A549 (cell line): ENCODE measurements at regions not wholly inside any gene's neighbourhood (a gene's known extent, or its start where the extent isn't known, plus 50 kb on each side); places are given as distances from the start of the nearest gene placed in this dataset.

Experiments used
- ATAC-seq, 2 experiments: fragments of 200-7000 bp in 1 of 2; fragments of >200 bp in 1 of 2; cut with Nextera tagmentation in 1 of 2; cut with Tn5 transposase in 1 of 2; 3 replicates each; pipeline versions ENCODE4 v1.8.0 to v1.9.1; 2018 to 2020; ENCODE audit warnings: mild to moderate bottlenecking in 1 of 2, moderate library complexity in 1 of 2
- CTCF ChIA-PET: fragments of 300-600 bp; sonication (Branson Sonifier 250); formaldehyde crosslinking; extraction: SDS; loops from one replicate; lab custom pipeline; 2021; ENCODE audit warnings: antibody characterized with exemption, inconsistent platforms; lab: Yijun Ruan, JAX
- POLR2A ChIA-PET: fragments of 350-600 bp; formaldehyde crosslinking; extraction: SDS; loops from one replicate; lab custom pipeline; 2021; ENCODE audit warnings: antibody characterized with exemption, inconsistent platforms; lab: Yijun Ruan, JAX
- DNase-seq, 2 experiments: peaks; one replicate each; pipeline versions ENCODE4 v3.0.0 to v3.0.0-alpha.2; 2011 to 2016; ENCODE audit warnings: low read depth in 1 of 2, low spot score in 1 of 2
- FAIRE-seq: peaks from 2 replicates; lab custom pipeline; 2011; peaks lifted over from hg19 to GRCh38; lab: Jason Lieb, UNC
- H3K27ac ChIP-seq, 2 experiments: fragments of >200 bp; sonication (Bioruptor Twin); formaldehyde crosslinking; 3 replicates each; pipeline ENCODE4 v1.5.1; 2016 to 2017
- H3K4me1 ChIP-seq: fragments of >200 bp; sonication (Bioruptor Twin); formaldehyde crosslinking; 3 replicates; pipeline ENCODE4 v1.6.1; 2016
- H3K4me2 ChIP-seq: fragments of >200 bp; sonication (Bioruptor Twin); formaldehyde crosslinking; 3 replicates; pipeline ENCODE4 v1.6.1; 2016
- H3K4me3 ChIP-seq: fragments of >200 bp; sonication (Bioruptor Twin); formaldehyde crosslinking; 3 replicates; pipeline ENCODE4 v1.5.1; 2016
- H3K9me3 ChIP-seq: fragments of >200 bp; sonication (Bioruptor Twin); formaldehyde crosslinking; 3 replicates; pipeline ENCODE4 v1.6.1; 2016
- BCL3 ChIP-seq: fragments of >200 bp; sonication (Bioruptor Twin); formaldehyde crosslinking; IDR thresholded peaks from 3 replicates; pipeline ENCODE4 v1.6.1; 2016
- CBX2 ChIP-seq: fragments of 200-600 bp; sonication (generic); IDR thresholded peaks from 2 replicates; pipeline ENCODE4 v1.6.1; 2016; ENCODE audit warnings: low read depth, mild to moderate bottlenecking, borderline replicate concordance
- EHF ChIP-seq: fragments of 250-450 bp; sonication (Bioruptor Pico); IDR thresholded peaks from 2 replicates; pipeline ENCODE4 v1.5.0; 2020; ENCODE audit warnings: mild to moderate bottlenecking
- ELK1 ChIP-seq: fragments of 150-350 bp; IDR thresholded peaks from 2 replicates; pipeline ENCODE4 v1.6.1; 2014; ENCODE audit warnings: low read depth, mild to moderate bottlenecking, low read length
- ESRRA ChIP-seq: fragments of 150-350 bp; IDR thresholded peaks from 2 replicates; pipeline ENCODE4 v1.6.1; 2014; ENCODE audit warnings: mild to moderate bottlenecking, low read length, borderline replicate concordance
- FOSB ChIP-seq: fragments of 250-450 bp; sonication (Bioruptor Pico); IDR thresholded peaks from 2 replicates; pipeline ENCODE4 v1.5.0; 2020; ENCODE audit warnings: mild to moderate bottlenecking, moderate library complexity
- FOSL2 ChIP-seq, 2 experiments: fragments of 450-650 bp in 1 of 2; fragments of >200 bp in 1 of 2; sonication (Bioruptor Twin) in 1 of 2; formaldehyde crosslinking; IDR thresholded peaks; 2 replicates each; pipeline versions ENCODE4 v1.5.0 to v1.6.1; 2016 to 2020; ENCODE audit warnings: mild to moderate bottlenecking in 1 of 2, moderate library complexity in 1 of 2
- HES2 ChIP-seq: fragments of >200 bp; sonication (Bioruptor Twin); formaldehyde crosslinking; IDR thresholded peaks from 2 replicates; pipeline ENCODE4 v1.6.1; 2016
- HEYL ChIP-seq: fragments of 250-450 bp; sonication (Bioruptor Pico); IDR thresholded peaks from 2 replicates; pipeline ENCODE4 v1.8.0; 2021; ENCODE audit warnings: mild to moderate bottlenecking, moderate library complexity
- HMGXB4 ChIP-seq: fragments of 250-450 bp; sonication (Bioruptor Pico); IDR thresholded peaks from 2 replicates; pipeline ENCODE4 v1.5.0; 2021; ENCODE audit warnings: mild to moderate bottlenecking, moderate library complexity, borderline replicate concordance
- HOXA7 ChIP-seq: fragments of 250-450 bp; sonication (Bioruptor Pico); IDR thresholded peaks from 2 replicates; pipeline ENCODE4 v1.5.0; 2020; ENCODE audit warnings: mild to moderate bottlenecking, moderate library complexity
- JUN ChIP-seq, 2 experiments: fragments of >200 bp; sonication (Bioruptor Twin); formaldehyde crosslinking; IDR thresholded peaks; 2 replicates in 1 of 2; 3 replicates in 1 of 2; pipeline ENCODE4 v1.6.1; 2016 to 2017
- KDM1A ChIP-seq: fragments of 200-600 bp; sonication (generic); IDR thresholded peaks from 2 replicates; pipeline ENCODE4 v1.6.1; 2016; ENCODE audit warnings: low read depth, mild to moderate bottlenecking
- KDM5A ChIP-seq: fragments of 200-600 bp; sonication (generic); IDR thresholded peaks from 2 replicates; pipeline ENCODE4 v1.6.1; 2016; ENCODE audit warnings: antibody characterized with exemption, mild to moderate bottlenecking
- MAZ ChIP-seq: fragments of 150-350 bp; IDR thresholded peaks from 2 replicates; pipeline ENCODE4 v1.6.1; 2014; ENCODE audit warnings: antibody characterized with exemption, low read depth, low read length, borderline replicate concordance
- MYC ChIP-seq: IDR thresholded peaks from 2 replicates; pipeline ENCODE4 v1.6.1; 2012; ENCODE audit warnings: mild to moderate bottlenecking, inconsistent platforms, low read length, improper control_type of control experiment, borderline replicate concordance
- PBX3 ChIP-seq: IDR thresholded peaks from 2 replicates; pipeline ENCODE4 v1.6.1; 2012
- PHF8 ChIP-seq: fragments of 200-600 bp; sonication (generic); IDR thresholded peaks from 2 replicates; pipeline ENCODE4 v1.6.1; 2016; ENCODE audit warnings: low read depth, mild to moderate bottlenecking, antibody characterized with exemption, moderate library complexity, borderline replicate concordance
- RCOR1 ChIP-seq: fragments of 150-350 bp; IDR thresholded peaks from 2 replicates; pipeline ENCODE4 v1.6.1; 2014; ENCODE audit warnings: antibody characterized with exemption, low read length, low read depth
- RFX5 ChIP-seq: fragments of 450-650 bp; IDR thresholded peaks from 2 replicates; pipeline ENCODE4 v1.7.1; 2014; ENCODE audit warnings: antibody characterized with exemption, mild to moderate bottlenecking, moderate library complexity
- RNF2 ChIP-seq: fragments of 200-600 bp; sonication (generic); IDR thresholded peaks from 2 replicates; pipeline ENCODE4 v1.6.1; 2016; ENCODE audit warnings: low read depth, mild to moderate bottlenecking, antibody characterized with exemption, moderate library complexity, borderline replicate concordance
- SREBF2 ChIP-seq: fragments of 450-650 bp; IDR thresholded peaks from 2 replicates; pipeline ENCODE4 v1.6.1; 2014; ENCODE audit warnings: mild to moderate bottlenecking, moderate library complexity
- TFCP2L1 ChIP-seq: fragments of 250-450 bp; sonication (Bioruptor Pico); IDR thresholded peaks from 2 replicates; pipeline ENCODE4 v1.5.0; 2021; ENCODE audit warnings: mild to moderate bottlenecking
- USF2 ChIP-seq: fragments of 450-650 bp; IDR thresholded peaks from 2 replicates; pipeline ENCODE4 v1.6.1; 2014; ENCODE audit warnings: antibody characterized with exemption
- ZC3H11A ChIP-seq: fragments of 450-650 bp; IDR thresholded peaks from 2 replicates; pipeline ENCODE4 v1.6.1; 2014; ENCODE audit warnings: antibody characterized with exemption, mild to moderate bottlenecking
- ZSCAN20 ChIP-seq: fragments of 250-450 bp; sonication (Bioruptor Pico); IDR thresholded peaks from 2 replicates; pipeline ENCODE4 v1.8.0; 2022; ENCODE audit warnings: mild to moderate bottlenecking, moderate library complexity

GRCh38 chr6:86856379-86856778, 80.9 kb upstream of the HTR1E start:
- H3K4me2 ChIP-seq = no peak overlapping the region
- H3K4me3 ChIP-seq = no peak overlapping the region
- DNase-seq = no peak
- TF ChIP-seq JUN (IDR thresholded peaks at IDR 0.05) = no peak
- TF ChIP-seq HEYL (CRISPR knock-in tag) = no peak
- no peak for TF ChIP-seq HES2
- TF ChIP-seq KDM5A = no peak
- no peak for TF ChIP-seq TFCP2L1 (CRISPR knock-in tag)
- no peak for TF ChIP-seq ZSCAN20
- TF ChIP-seq HOXA7 (CRISPR knock-in tag) = no peak
- TF ChIP-seq EHF (CRISPR knock-in tag) = no peak
- no peak for TF ChIP-seq MAZ
- TF ChIP-seq FOSL2 (IDR thresholded peaks at IDR 0.05) = no peak
- TF ChIP-seq FOSL2 (CRISPR knock-in tag; IDR thresholded peaks at IDR 0.05) = no peak
- no peak for TF ChIP-seq RNF2
- TF ChIP-seq PBX3 = no peak
- no peak for TF ChIP-seq MYC
- TF ChIP-seq PHF8 = no peak
- TF ChIP-seq, all 56 proteins: peak for 0
- no peak overlapping the region for H3K27ac ChIP-seq
- no peak for FAIRE-seq
- H3K4me1 ChIP-seq = no peaks in the 10 kb centered on the region
- ATAC-seq = no peak
- no peaks in the 10 kb centered on the region for H3K9me3 ChIP-seq
- ChIA-PET POLR2A (no interaction called here), CTCF (interaction anchor here (0.6 to 1.8 kb wide), 4 partner anchors 9 to 933 kb away, joined by 3 to 8 read pairs (median 4); no protein-coding TSS in a partner anchor)

GRCh38 chr6:86848986-86849385, 88.3 kb upstream of the HTR1E start:
- Histone ChIP-seq H3K4me2 (no peak overlapping the region), H3K4me3 (no peak overlapping the region), H3K4me1 (no peaks in the 10 kb centered on the region), H3K27ac (no peak overlapping the region), H3K9me3 (no peaks in the 10 kb centered on the region)
- DNase-seq = no peak
- ChIA-PET CTCF (no interaction called here), POLR2A (no interaction called here)
- no peak for ATAC-seq
- no peak for FAIRE-seq
- TF ChIP-seq BCL3 (no peak), CBX2 (no peak), RFX5 (no peak), HMGXB4 (CRISPR knock-in tag) (no peak), JUN (IDR thresholded peaks at IDR 0.05) (no peak), RCOR1 (no peak), EHF (CRISPR knock-in tag) (no peak), ESRRA (no peak), RNF2 (no peak), ZC3H11A (no peak), SREBF2 (no peak), USF2 (no peak), FOSB (no peak), KDM1A (no peak), ELK1 (no peak)
